VCaP (cell line): ENCODE measurements at regions not wholly inside any gene's neighbourhood (a gene's known extent, or its start where the extent isn't known, plus 50 kb on each side); places are given as distances from the start of the nearest gene placed in this dataset.

Source experiments
- H3K27ac ChIP-seq: fragments of 450-650 bp; 2 replicates; pipeline ENCODE4 v1.5.1; 2017
- CTCF ChIP-seq: fragments of 450-650 bp; conservative IDR thresholded peaks from 2 replicates; pipeline ENCODE4 v1.5.1; 2017; ENCODE audit warnings: mild to moderate bottlenecking, moderate library complexity

- no peak overlapping the region for H3K27ac ChIP-seq
- TF ChIP-seq CTCF: no peak
These were observed 79.4 kb downstream of the RBFOX3 start for GRCh38 chr17:79531191-79532095.

GRCh38 chr17:79530361-79531105 is 80.3 kb downstream of the RBFOX3 start:
- no peak for TF ChIP-seq CTCF
- H3K27ac ChIP-seq: no peak overlapping the region

DNA sequence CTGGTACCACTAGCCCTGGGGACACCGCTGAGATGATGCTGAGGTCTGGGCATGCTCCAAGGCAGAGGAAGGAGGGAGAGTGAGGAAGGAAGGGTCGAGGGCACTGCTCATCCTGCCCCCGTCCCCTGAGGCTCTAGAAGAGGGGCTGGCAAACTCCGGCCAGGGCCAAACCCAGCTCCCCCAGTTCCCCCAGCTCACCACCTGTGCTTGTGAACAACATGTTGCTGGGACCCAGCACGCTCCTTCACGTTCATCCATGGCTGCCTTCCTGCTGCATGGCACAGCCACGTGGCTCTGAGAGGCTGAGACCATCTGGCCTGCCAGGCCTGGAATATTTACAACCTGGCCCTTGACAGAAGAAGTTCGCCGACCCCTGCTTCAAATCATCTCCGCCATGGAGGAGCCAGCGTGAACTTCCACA is 81.2 kb downstream of the RBFOX3 start:
- no peak for TF ChIP-seq CTCF
- no peak overlapping the region for H3K27ac ChIP-seq

GRCh38 chr17:79528592-79529125 is 82.2 kb downstream of the RBFOX3 start:
- H3K27ac ChIP-seq: no peak overlapping the region
- no peak for TF ChIP-seq CTCF

GRCh38 chr17:79527306-79527705 is 83.5 kb downstream of the RBFOX3 start:
- H3K27ac ChIP-seq: no peak overlapping the region
- no peak for TF ChIP-seq CTCF

DNA sequence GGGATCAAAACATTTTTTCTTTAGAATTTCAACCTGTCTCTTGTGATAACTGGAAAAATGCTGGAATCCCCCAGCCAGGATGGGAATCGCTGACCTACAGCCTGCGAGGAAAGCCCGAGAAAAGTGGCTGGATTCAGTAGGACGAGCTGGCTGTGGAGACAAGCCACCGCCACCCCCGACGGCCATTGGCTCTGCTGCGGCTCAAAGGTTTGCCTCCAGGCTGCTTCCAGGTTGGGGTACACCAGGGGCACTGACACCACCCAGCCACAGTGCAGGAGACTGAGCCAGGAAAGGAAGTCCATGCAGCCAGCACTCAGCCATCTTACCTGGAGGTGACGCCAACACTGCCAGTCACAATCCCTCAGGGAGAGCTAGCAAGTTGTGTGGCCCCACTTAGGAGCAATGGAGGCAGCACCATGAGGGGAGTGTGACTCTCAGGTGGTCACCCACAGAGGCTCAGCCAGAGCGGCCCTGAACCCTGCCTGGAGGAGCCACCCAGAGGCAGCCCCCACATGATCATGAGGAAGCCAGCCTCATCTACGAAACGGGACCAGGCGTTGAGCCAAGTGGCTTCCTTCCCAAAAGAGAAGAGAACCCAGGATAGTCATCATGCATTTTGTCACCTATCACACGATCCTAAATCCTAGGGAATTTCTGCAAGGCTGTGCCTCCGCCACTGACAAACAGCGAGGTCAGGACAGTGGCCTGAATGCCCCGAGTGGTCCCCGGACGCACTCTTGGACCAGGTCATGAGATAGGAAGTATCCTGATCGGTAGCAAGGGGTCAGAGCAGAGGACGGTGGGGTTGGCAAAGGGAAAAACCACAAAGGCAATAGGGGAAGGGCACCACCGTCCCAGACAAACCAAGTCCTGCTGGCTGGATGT is 84.8 kb downstream of the RBFOX3 start:
- no peak for TF ChIP-seq CTCF
- no peak overlapping the region for H3K27ac ChIP-seq
